Activated naive CD4-positive, alpha-beta T cell (primary cell): ENCODE measurements at regions not wholly inside any gene's neighbourhood (a gene's known extent, or its start where the extent isn't known, plus 50 kb on each side); places are given as distances from the start of the nearest gene placed in this dataset.
"Not testable (repeated sequence)": the region's sequence is repeated elsewhere in the genome, so short reads cannot be mapped to it uniquely, and the experiment has no call there.

ENCODE experiments used
- DNase-seq, 4 experiments: peaks; one replicate each; lab custom pipeline; 2025; lab: John Stamatoyannopoulos, UW

DNA sequence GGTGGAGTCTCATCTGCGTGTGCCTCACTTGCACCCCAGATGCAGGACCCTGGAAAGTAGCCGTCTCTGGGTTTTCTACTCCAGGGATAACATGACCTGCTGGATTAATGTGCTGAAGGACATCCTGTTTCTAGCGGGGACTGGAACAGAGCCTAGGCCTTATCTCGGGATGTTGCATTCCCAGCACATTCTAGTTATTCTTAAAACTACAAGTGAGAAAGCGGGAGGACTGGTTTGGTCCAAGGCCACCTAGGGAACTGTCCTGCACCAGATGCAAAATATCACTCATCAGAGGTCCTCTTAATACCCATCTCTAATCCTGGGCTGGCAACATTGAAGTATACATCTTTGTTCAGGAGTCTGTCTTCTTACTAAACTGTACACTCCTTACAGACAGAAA is 179.9 kb downstream of the ZC3H11B start:
- DNase-seq: no peak

DNA sequence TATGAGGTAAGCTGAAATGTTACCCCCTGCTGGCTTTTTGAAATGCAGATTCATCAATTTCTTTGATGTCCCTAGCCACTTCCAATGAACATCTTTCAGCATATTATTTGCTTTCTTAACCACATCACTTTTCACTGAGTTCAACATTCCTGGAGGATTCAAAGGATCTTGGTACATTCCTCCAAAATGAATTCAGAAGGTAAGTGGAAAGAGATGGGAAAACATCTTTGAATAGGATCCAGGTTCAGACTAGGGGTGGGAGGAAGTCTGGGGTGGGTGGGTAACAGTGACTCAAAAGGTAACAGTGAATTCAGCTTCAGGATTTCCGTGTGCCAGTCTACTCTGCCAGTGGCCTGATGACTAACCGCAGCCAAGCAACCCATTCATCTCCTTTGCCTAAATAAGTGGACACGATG is 180.7 kb downstream of the ZC3H11B start:
- DNase-seq: no peak

DNA sequence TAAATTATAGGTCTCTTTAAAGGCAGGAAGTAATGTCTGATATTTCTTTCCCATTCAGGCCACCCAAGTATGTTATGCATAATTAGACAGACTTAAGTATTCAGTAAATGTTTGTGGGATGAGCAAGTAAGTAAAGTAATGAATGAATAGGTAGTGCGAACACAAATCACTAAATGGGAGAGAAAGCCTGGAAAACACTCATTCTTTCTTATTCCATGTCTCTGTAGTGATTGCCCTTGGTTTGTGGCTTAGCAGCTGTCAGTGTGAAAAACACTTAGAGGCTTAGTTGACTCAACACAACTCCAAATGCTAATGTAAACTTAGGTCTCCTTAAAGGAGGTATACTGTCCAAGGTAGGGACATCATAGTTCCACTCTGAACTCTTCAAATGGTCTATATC is 182.5 kb downstream of the ZC3H11B start:
- DNase-seq: no peak

DNA sequence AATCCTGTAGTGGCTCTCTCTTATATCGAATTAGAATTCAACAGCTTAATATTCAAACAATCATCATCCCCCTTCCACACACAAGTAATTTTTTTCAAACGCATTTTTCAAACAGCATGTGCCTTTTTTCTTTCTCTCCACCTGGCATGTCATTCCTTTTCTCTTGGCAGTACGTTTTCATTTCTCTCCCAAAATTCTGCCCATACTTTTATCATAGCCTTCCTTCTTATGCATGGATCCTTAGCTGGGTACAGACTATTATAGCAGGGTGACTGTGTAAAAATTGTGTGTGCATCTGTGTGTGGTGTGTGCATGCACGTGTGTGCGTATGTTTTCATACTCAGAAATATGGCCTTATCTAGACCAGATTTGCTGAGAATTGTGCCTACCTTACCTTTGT is 184.3 kb downstream of the ZC3H11B start:
- DNase-seq: no peak

DNA sequence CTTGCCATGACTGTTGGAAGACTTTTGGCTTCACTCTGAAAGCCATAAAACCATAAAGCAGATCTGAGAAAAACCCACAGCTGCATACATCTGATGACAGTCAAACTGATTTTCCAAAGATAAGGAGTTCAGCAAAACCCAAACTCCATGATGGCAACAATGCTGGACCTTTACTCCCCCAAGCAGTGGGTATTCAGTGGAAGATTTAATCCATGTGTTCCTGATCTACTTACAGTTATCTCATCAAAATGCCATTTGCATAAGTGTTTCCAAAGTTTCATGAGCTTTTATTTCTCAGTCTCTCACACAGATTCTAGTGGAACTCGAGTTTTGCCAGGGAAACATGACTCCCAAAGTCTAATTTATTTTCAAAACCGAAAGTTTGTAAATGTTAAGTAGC is 184.9 kb downstream of the ZC3H11B start:
- no peak for DNase-seq

DNA sequence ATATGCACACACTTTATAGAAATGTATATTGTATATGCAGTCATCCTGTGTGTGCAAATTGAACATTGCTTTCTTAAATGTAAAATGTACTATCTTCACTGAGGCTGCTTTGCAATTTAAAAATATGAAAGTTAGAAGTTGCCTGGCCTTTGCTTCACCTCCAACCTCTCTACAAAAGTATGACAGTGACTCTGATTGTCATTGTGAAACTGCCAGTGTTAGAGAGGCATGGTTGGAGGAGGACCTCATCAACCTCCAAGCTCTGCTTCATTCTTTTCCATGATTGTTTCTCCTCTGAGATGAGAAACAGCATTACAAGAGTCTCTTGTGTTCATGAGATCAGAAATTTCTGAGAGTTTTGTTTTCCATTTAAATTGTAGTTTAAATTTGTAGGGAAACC is 185.5 kb downstream of the ZC3H11B start:
- no peak for DNase-seq

DNA sequence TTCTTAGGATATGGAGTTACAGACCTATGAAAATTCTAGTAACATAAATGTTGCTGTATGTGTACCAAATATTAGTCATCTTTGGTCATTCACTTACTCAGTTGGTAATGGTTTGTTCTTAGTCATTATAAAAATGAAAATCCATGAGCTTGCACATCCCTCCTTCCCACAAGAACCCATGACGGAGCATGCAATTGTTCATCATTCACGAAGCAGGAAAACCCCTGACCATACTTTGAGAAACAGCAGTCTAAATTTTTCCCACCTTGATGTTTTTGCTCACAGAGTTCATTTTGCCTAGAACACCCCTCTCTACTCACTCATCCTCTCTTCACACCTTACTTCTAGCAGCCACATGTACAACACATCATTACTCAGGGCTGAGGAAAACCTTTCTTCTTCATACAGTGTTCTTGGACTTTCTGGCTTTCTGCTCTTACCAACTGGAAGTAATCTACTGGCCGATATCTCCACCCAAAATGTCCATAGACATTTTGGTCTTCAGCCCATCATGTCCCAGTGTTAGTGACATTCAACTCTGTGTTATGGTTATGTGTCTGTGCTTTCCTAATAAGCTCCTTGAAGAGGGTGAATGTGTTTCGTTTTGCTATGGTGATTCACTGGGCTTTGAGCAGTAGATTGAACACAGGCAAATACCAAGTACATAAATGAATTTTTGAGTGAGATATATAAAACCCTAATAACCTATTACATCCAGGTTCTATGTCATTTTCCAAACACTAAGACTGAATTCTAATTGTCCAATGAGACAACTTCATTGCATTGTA is 189.9 kb downstream of the ZC3H11B start:
- no peak for DNase-seq

DNA sequence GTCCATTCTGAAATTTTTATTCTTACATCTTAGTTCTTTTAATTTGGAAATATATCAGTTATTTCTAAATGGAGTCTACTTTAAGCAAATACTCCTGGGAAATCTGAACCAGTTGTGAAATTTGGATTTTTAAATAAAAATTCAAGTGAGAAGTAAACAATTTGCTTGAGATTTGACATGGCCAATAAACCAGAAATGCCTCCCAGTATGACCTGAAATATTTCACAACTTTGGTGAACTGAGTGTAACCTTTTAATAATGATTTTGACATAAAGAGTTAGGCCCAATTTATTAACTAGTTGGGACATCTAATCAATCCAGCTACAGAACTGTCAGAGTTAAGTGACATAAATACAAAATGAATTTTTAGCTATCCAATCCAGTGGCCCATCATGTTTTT is 192.0 kb downstream of the ZC3H11B start:
- no peak for DNase-seq

DNA sequence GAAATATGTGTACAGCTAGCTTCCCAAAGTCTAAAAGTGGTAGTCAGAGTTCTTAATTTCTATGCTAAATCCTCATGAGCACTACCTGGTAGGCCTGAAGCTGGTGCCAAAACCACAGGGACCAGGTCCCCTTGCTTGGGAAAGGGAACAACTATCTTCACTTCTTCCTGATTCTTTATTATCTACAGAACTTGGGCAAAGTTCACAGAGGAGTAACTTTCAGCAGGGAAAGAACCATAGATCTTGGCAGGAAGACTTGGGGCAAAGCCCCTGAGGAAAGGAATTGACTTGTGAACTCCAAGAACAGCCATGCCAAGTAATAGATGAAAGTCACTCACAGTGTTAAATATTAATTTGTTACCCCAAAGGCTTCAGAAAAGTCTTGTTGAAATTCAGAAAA is 193.0 kb downstream of the ZC3H11B start:
- no peak for DNase-seq

DNA sequence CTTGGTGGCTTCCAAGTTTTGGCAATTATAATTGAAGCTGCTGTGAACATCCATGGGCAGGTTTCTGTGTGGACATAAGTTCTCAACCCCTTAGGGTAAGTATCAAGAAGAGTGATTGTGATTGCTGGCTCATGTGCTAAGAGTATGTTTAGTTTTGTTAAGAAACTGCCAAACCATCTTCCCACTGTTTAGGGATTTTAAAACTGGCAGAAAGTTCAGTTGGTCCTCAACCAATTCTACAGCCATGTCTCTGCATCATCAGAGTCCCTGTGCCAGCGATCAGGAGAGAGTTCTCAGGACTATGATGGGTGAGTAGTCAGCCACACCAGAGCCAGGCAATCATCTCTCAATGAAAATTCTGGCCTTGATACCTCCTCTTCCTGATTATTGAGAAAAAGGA is 193.8 kb downstream of the ZC3H11B start:
- no peak for DNase-seq

DNA sequence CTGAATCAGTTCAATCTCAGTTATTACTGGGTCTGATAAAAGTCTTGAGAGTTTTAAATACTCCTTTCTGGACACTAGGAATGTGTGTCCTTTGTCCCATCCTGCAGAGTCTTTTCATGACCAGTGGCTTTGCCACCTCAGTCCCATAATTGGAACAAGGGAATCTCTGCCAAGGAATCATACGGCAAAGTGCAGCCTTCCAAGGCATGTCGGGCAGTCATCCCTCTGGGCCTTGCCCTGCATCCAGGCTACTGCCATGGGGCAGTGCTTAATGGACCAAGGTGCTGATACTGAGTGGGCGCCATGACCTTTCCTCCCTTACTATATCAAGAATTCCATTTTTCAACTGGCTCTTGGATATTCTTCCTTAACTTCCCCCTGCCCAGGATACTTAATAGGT is 195.3 kb downstream of the ZC3H11B start:
- DNase-seq: no peak

DNA sequence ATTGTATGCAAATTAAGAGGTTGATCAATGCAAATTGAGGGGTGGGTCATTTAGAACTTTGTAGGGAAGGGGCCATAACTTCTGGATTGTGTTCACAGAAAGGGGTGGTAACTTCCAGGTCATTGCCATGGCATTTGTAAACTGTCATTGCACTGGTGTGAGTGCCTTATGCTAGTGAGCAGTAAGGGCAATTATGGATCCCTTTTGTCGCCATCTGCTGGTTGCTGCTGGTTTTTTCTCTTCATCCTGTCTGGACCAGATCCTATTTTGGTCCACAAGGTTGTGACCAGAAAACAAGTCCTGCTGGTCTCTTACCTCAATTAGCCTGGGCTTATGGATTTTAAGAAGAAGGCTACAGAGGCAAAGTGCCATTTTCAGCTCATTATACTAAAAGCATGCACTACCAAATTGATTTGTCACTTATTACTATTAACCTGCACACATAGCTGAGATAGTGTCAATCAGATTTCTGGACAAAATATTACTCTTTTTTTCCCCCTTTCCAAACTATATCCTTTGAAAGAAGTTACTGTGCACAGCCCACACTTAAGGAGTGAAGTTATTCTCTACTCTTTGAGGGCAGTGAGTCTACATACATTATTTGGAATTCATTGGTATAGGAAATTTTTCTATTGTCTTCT is 196.2 kb downstream of the ZC3H11B start:
- peak in 3 of 4 experiments; percentile 7 to 15 (median 8) for DNase-seq

DNA sequence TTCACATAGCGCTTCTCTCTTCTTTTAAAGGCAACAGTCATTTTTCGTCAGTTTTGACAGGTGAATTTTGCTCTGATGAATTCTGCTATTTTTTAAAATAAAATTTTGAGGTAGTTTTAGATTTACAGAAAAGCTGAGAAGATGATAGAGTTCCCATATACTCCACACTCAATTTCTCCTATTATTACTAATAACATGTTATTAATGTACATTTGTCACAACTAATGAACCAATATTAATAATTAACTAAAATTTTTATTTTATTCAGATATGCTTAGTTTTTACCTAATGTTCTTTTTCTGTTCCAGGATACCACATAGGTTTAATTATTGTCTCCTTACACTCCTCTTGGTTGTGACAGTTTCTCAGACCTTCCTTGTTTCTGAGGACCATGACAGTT is 197.0 kb downstream of the ZC3H11B start:
- no peak for DNase-seq

DNA sequence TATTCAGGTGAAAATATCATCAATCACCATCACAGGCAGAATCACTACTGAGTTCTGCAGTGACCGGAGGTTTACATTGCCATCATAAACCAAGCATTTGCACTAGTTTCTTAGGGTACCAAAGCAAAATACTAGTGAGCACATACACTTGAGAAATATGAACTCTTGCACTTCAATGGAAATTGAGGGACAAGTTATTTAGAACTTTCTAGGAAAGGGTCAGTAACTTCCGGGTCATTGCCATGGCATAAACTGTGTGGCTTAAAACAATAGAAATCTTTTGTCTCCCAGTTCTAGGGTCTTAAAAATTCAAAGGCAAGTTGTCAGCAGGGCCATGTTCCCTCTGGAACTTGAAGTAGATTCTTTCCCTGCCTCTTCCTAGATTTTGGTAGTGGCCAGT is 197.5 kb downstream of the ZC3H11B start:
- DNase-seq: no peak

DNA sequence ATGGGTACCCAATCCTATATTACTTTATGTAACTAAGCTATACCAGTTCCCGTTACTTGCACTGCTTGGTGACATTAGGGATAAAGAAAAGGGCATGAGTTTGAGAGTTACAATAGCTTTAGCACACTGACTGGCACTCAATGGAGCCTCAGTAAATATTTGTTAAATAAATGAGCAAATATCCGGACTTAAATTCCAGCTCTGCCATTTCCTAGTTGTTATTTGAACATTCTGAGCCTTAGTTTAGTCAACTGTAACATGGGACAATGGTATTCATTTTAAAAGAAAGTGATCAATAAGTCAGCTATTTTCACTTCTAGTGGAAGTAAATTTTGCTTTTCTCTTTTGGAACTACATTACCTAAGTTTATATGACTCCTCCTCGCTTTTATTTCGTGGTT is 198.7 kb downstream of the ZC3H11B start:
- no peak for DNase-seq

DNA sequence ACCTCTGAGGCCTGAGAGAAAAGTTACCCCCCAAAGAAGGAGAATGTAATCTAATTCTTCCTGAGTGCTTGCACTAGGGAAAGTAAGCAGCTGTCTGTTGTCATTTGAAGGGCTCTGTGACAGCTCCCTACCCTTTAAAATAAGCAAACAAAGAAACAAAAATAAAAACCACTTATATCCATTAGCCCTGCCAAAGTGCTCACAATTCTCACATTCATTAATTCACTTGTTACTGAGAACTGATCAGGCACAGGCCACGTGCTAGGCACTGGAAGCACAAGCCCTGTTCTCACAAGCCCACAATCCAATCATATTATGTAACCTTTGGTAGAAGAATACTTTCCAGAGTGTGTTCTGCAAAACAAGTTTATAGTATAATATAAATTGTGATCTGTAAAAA is 199.4 kb downstream of the ZC3H11B start:
- DNase-seq: no peak

DNA sequence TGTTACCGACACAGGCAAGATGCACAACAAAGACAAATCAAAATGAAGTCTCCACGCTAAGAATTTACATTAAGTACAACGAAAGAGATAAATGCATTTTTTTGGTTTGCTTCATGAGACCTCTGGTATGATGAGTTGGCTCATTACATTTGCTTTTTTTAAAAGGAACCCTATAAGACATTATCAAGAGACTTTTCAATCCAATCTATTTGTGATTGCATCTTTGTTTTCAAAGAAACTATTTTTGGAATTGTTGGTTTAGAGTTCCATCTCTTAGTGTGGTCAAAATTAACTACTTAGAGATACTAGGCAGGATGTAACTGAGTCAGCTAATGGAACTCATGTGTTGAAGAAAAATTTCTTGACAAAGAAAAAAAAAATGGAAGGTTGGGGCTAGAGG is 200.1 kb downstream of the ZC3H11B start:
- no peak for DNase-seq

DNA sequence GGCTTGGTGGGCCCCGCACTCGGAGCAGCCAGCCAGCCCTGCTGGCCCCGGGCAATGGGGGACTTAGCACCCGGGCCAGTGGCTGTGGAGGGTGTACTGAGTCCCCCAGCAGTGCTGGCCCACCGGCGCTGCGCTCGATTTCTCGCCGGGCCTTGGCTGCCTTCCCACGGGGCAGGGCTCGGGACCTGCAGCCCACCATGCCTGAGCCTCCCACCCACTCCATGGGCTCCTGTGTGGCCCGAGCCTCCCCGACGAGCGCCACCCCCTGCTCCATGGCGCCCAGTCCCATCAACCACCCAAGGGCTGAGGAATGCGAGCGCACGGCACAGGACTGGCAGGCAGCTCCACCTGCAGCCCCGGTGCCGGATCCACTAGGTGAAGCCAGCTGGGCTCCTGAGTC is 202.2 kb downstream of the ZC3H11B start:
- not testable (repeated sequence) for DNase-seq

DNA sequence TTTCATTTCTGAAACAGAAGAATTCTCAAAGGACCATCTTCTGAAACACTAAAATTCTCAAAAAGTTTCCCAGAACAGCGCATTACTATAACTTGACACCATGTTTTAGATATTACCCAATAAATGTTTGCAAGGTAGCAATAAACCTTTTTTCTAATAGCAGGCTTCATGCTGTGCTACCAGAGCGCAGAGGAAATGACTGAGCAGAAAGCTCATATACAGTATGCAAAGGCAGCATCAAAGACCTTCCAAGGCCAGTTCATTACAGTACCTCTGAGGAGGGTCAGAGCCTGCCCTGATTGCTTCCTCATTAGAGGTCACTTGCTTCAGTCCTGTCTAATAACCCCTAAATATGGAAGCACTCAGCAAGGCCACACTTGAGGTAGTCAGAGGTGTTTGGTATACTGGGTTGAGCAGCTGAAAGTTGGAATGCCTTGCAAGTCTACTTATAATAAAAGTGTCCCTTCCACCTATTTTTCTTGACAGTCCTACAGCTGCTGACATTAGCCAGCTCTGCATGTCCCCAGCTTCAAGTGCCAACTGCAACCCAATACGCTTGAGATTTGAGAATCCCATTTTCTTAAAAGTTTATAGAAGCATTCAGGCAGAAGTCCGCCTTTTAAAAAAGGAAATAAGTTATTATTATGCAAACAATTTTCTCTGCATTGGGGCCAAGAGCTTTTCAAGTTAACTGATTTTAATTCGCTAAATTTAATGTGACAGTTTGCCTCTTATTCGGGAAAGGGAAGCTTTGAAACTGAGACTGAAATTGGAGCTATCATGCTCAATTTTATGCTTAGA is 207.2 kb downstream of the ZC3H11B start:
- DNase-seq: no peak

DNA sequence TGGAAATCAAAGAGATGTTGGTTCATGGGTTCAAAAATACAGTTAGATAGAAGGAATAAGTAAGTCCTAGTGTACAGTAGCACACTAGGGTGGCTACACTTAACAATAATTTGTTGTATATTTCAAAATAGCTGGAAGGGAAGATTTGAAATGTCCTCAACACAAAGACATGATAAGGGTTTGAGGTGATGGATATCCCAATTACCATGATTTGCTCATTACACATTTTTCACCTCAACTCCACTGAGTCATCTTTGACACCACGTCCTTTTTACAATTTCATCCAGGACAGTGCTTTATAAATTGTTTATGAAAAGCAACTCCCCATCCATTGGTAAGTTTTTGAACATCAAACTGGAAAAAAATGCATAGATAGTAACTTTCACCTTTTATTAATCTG is 208.3 kb downstream of the ZC3H11B start:
- DNase-seq: no peak

DNA sequence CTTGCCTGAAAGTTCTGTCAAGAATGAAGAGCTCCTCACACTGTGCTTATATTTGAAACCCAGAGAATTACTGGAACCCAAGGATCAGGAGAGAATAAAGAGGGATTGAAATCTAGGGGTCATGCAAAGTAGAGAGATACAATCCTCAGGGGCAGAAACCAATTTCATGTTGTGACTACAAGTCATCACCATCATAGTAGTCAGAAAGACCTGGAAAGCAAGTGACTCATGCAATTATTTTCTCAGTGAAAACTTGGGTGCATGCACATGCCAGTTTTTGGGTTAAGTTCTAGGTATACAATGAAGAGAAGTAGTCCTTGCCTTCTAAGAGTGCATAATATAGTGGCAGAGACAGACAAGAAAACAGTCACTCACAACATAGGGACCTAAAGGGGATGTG is 210.0 kb downstream of the ZC3H11B start:
- no peak for DNase-seq

DNA sequence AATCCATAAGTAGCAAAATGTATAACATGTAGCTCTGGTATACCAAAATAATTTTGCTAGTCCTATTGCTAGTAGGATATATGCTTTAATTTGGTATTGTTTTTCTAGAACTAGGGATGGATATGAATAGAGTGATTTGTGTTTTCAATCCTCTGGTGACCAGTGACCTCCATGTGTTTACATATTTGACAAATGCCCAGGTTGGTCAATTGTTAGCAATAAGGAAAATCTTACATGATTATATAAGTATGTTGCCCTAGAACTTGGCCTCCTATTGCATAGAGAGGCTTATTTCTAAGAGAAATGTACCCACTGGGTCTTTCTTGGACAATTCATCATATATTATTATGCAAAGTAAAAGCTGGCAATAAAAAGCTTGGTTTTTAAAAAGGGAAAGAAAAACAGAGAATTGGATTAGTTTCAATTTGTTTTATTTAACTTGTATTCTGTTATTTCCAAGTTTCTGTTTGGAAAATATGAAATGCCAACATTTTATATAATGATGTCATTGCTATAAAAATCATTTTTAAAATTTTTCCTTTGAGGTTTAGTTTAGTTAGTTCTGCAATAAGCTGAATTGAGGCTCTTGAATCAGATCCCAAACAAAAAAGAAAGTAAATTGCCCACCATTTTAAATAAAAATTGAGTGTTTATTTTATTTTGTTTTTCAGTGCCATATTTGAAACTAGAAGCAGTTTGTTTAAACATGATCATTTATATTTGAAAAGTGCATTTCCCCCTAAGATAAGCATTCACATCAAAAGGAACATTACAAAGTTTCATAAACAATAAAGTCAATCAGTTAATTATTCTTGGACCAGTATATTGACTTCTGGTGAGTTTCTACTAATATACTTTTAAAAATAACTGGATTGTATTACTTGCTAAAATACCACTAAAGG is 210.9 kb downstream of the ZC3H11B start:
- no peak for DNase-seq
